ENCODE measurements at regions not wholly inside any gene's neighbourhood (a gene's known extent, or its start where the extent isn't known, plus 50 kb on each side); places are given as distances from the start of the nearest gene placed in this dataset.

GRCh38 chr4:17085416-17085815 lies 187.0 kb upstream of the LDB2 start:
- TF ChIP-seq, protein P1, sequence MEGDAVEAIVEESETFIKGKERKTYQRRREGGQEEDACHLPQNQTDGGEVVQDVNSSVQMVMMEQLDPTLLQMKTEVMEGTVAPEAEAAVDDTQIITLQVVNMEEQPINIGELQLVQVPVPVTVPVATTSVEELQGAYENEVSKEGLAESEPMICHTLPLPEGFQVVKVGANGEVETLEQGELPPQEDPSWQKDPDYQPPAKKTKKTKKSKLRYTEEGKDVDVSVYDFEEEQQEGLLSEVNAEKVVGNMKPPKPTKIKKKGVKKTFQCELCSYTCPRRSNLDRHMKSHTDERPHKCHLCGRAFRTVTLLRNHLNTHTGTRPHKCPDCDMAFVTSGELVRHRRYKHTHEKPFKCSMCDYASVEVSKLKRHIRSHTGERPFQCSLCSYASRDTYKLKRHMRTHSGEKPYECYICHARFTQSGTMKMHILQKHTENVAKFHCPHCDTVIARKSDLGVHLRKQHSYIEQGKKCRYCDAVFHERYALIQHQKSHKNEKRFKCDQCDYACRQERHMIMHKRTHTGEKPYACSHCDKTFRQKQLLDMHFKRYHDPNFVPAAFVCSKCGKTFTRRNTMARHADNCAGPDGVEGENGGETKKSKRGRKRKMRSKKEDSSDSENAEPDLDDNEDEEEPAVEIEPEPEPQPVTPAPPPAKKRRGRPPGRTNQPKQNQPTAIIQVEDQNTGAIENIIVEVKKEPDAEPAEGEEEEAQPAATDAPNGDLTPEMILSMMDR (conservative IDR thresholded peaks at IDR 0.05 in 1 of 2, IDR thresholded peaks at IDR 0.05 in 1 of 2; ENCODE audit: low read depth in 1 of 2, low read length in 2 of 2), result no peak
- TF ChIP-seq EZH2 (IDR thresholded peaks at IDR 0.05; ENCODE audit: low read length, missing control alignments), result no peak
